Neural cell (in vitro differentiated cells): ENCODE measurements at regions not wholly inside any gene's neighbourhood (a gene's known extent, or its start where the extent isn't known, plus 50 kb on each side); places are given as distances from the start of the nearest gene placed in this dataset.
"Not testable (repeated sequence)": the region's sequence is repeated elsewhere in the genome, so short reads cannot be mapped to it uniquely, and the experiment has no call there.

Experiments
- H2AFZ ChIP-seq: fragments of 200-600, 300-800 bp; sonication (generic), shearing (Covaris generic); 2 replicates; pipeline ENCODE4 v1.6.0; 2014; ENCODE audit warnings: low read depth, mild to moderate bottlenecking, antibody characterized with exemption, low read length, moderate library complexity
- H3F3A ChIP-seq: fragments of 200-600 bp; shearing (Covaris generic); 2 replicates; pipeline ENCODE4 v1.6.1; 2016; ENCODE audit warnings: mild to moderate bottlenecking, moderate library complexity, mixed read lengths, antibody characterized with exemption, low read length; ENCODE audit not compliant: insufficient read depth, poor library complexity, severe bottlenecking
- H3K27ac ChIP-seq: fragments of 200-600, 300-800 bp; sonication (generic), shearing (Covaris generic); 2 replicates; pipeline ENCODE4 v1.5.1; 2014; ENCODE audit warnings: mild to moderate bottlenecking, low read length, moderate library complexity
- H3K27me3 ChIP-seq: fragments of 300-800, 200-600 bp; sonication (generic), shearing (Covaris generic); 2 replicates; pipeline ENCODE4 v1.6.0; 2014; ENCODE audit warnings: mild to moderate bottlenecking, low read depth, low read length, moderate library complexity; ENCODE audit not compliant: insufficient read depth
- H3K36me3 ChIP-seq: fragments of 300-800, 200-600 bp; sonication (generic), shearing (Covaris generic); 2 replicates; pipeline ENCODE4 v1.5.1; 2014; ENCODE audit warnings: mild to moderate bottlenecking, antibody characterized with exemption, low read length, moderate library complexity; ENCODE audit not compliant: insufficient read depth
- H3K4me2 ChIP-seq: fragments of 300-800, 200-600 bp; sonication (generic), shearing (Covaris generic); 2 replicates; pipeline ENCODE4 v1.6.0; 2014; ENCODE audit warnings: mild to moderate bottlenecking, low read length
- H3K4me3 ChIP-seq: fragments of 300-800, 200-600 bp; sonication (generic), shearing (Covaris generic); 2 replicates; pipeline ENCODE4 v1.5.1; 2014; ENCODE audit warnings: mild to moderate bottlenecking, low read length, moderate library complexity
- H3K79me2 ChIP-seq: fragments of 200-600 bp; shearing (Covaris generic); replicated peaks from 2 replicates; pipeline ENCODE4 v1.6.0; 2014; ENCODE audit warnings: mild to moderate bottlenecking, low read length, moderate library complexity; ENCODE audit not compliant: insufficient read depth
- H3K9ac ChIP-seq: fragments of 300-800, 200-600 bp; sonication (generic), shearing (Covaris generic); 2 replicates; pipeline ENCODE4 v1.6.1; 2016; ENCODE audit warnings: mild to moderate bottlenecking, low read length, mixed read lengths
- H3K9me2 ChIP-seq: fragments of 200-600 bp; shearing (Covaris generic); 2 replicates; pipeline ENCODE4 v1.6.1; 2016; ENCODE audit warnings: mild to moderate bottlenecking, low read length, mixed read lengths; ENCODE audit not compliant: insufficient read depth
- H3K9me3 ChIP-seq: fragments of 200-600, 300-800 bp; sonication (generic), shearing (Covaris generic); 2 replicates; pipeline ENCODE4 v1.6.1; 2016; ENCODE audit warnings: mild to moderate bottlenecking, mixed run types, low read length, moderate library complexity, mixed read lengths
- H4K20me1 ChIP-seq: fragments of 200-600 bp; shearing (Covaris generic); 2 replicates; pipeline ENCODE4 v1.6.1; 2016; ENCODE audit warnings: mild to moderate bottlenecking, mixed run types; ENCODE audit not compliant: insufficient read depth
- CTCF ChIP-seq: fragments of 450-650 bp; IDR thresholded peaks from 2 replicates; pipeline ENCODE4 v1.5.1; 2014; ENCODE audit warnings: antibody characterized with exemption, mild to moderate bottlenecking, moderate library complexity; ENCODE audit not compliant: poor library complexity, severe bottlenecking
- EP300 ChIP-seq: fragments of 450-650 bp; conservative IDR thresholded peaks from 2 replicates; pipeline ENCODE4 v1.6.1; 2014; ENCODE audit warnings: antibody characterized with exemption, mild to moderate bottlenecking, moderate library complexity; ENCODE audit not compliant: poor library complexity, severe bottlenecking
- EZH2 ChIP-seq: fragments of 200-600, 300-800 bp; shearing (Covaris generic), sonication (generic); IDR thresholded peaks from 2 replicates; pipeline ENCODE4 v1.6.1; 2014; ENCODE audit warnings: antibody characterized with exemption, low read length, borderline replicate concordance, mild to moderate bottlenecking; ENCODE audit not compliant: insufficient read depth, poor library complexity, severe bottlenecking
- MXI1 ChIP-seq: fragments of 450-650 bp; conservative IDR thresholded peaks from 2 replicates; pipeline ENCODE4 v1.6.1; 2014; ENCODE audit warnings: antibody characterized with exemption, mild to moderate bottlenecking; ENCODE audit not compliant: poor library complexity, severe bottlenecking
- POLR2AphosphoS5 ChIP-seq: IDR thresholded peaks from 2 replicates; pipeline ENCODE4 v1.6.1; 2012
- RAD21 ChIP-seq: fragments of 450-650 bp; conservative IDR thresholded peaks from 2 replicates; pipeline ENCODE4 v1.6.1; 2014; ENCODE audit warnings: antibody characterized with exemption, mild to moderate bottlenecking, moderate library complexity
- SMC3 ChIP-seq: fragments of 450-650 bp; conservative IDR thresholded peaks from 2 replicates; pipeline ENCODE4 v1.6.1; 2014; ENCODE audit warnings: antibody characterized with exemption, mild to moderate bottlenecking, moderate library complexity; ENCODE audit not compliant: poor library complexity
- TAF1 ChIP-seq: IDR thresholded peaks from 2 replicates; pipeline ENCODE4 v1.6.1; 2012; ENCODE audit warnings: low read depth
- TF ChIP-seq, protein P1 (sequence below): IDR thresholded peaks from 2 replicates; pipeline ENCODE4 v1.6.1; 2012; ENCODE audit warnings: borderline replicate concordance

DNA sequence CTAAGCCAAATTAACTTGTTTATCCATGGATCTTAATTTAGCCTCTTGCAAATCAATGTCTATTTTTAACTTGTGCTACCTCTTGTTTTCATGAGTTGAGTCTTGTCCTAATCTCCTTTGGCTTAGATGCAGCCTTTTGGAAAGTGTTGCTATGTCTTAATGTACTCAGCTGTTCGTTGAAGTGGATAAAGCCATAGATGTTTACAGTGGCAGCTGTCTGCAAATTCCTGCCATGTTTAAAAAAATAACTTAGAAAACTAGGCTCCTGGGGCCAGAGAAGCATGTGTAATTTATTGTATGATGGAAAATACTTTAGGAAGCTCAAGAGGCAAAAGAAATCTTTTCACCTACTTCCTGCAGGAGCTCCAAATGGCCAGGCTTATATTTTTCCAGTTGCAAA lies 253.1 kb upstream of the RHOBTB1 start:
- H4K20me1 ChIP-seq = no peaks in the 10 kb centered on the region
- no peaks in the 10 kb centered on the region for H3K9me2 ChIP-seq
- H3K36me3 ChIP-seq = no peaks in the 10 kb centered on the region
- no peak overlapping the region for H3K4me2 ChIP-seq
- no peaks in the 10 kb centered on the region for H3F3A ChIP-seq
- H3K27ac ChIP-seq = no peak overlapping the region
- H3K9me3 ChIP-seq = no peaks in the 10 kb centered on the region
- H3K4me3 ChIP-seq = no peak overlapping the region
- H3K27me3 ChIP-seq = no peaks in the 10 kb centered on the region
- H3K79me2 ChIP-seq = no peaks in the 10 kb centered on the region
- TF ChIP-seq EP300 = no peak
- no peak for TF ChIP-seq RAD21
- no peak for TF ChIP-seq SMC3
- TF ChIP-seq POLR2AphosphoS5 = no peak
- TF ChIP-seq EZH2 = no peak
- TF ChIP-seq MXI1 = no peak
- H2AFZ ChIP-seq = no peak overlapping the region
- no peak overlapping the region for H3K9ac ChIP-seq

DNA sequence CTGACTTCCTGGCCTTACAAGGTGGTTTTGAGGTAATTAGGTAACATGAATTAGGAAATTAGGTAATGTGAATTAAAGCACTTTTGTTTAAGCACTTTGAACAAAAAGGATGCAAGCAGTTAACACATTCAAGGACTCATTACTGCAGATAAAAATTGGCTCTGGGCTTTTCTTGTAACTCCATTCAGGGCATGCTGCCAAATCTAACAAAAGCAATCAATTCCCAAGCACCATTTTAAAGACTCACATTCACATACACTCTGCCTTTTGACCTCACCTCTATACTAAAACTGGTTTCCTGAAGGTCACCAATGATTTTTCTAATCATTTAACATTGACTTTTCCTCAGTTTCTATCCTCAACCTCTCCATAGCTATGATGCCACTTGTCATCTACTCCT lies 251.2 kb upstream of the RHOBTB1 start:
- Histone ChIP-seq H3K9ac (no peak overlapping the region), H3K27me3 (no peaks in the 10 kb centered on the region), H3K36me3 (no peaks in the 10 kb centered on the region), H4K20me1 (no peaks in the 10 kb centered on the region), H3K27ac (no peak overlapping the region), H3K9me2 (no peaks in the 10 kb centered on the region), H3K4me2 (no peak overlapping the region), H3K9me3 (no peaks in the 10 kb centered on the region), H2AFZ (no peak overlapping the region), H3K79me2 (no peaks in the 10 kb centered on the region), H3F3A (no peaks in the 10 kb centered on the region), H3K4me3 (no peak overlapping the region)
- TF ChIP-seq CTCF (no peak), RAD21 (no peak)

- not testable (repeated sequence) for H3K27me3 ChIP-seq, H3K9me3 ChIP-seq, H3F3A ChIP-seq, H3K9ac ChIP-seq, H2AFZ ChIP-seq, H4K20me1 ChIP-seq, H3K36me3 ChIP-seq, H3K79me2 ChIP-seq, H3K4me2 ChIP-seq, H3K27ac ChIP-seq, H3K9me2 ChIP-seq, H3K4me3 ChIP-seq
These were observed 248.6 kb upstream of the RHOBTB1 start for GRCh38 chr10:61192589-61192988.

- no peak overlapping the region for H3K27ac ChIP-seq
- H3K79me2 ChIP-seq = no peaks in the 10 kb centered on the region
- no peak overlapping the region for H2AFZ ChIP-seq
- no peaks in the 10 kb centered on the region for H4K20me1 ChIP-seq
- no peak overlapping the region for H3K4me2 ChIP-seq
- TF ChIP-seq, protein P1, sequence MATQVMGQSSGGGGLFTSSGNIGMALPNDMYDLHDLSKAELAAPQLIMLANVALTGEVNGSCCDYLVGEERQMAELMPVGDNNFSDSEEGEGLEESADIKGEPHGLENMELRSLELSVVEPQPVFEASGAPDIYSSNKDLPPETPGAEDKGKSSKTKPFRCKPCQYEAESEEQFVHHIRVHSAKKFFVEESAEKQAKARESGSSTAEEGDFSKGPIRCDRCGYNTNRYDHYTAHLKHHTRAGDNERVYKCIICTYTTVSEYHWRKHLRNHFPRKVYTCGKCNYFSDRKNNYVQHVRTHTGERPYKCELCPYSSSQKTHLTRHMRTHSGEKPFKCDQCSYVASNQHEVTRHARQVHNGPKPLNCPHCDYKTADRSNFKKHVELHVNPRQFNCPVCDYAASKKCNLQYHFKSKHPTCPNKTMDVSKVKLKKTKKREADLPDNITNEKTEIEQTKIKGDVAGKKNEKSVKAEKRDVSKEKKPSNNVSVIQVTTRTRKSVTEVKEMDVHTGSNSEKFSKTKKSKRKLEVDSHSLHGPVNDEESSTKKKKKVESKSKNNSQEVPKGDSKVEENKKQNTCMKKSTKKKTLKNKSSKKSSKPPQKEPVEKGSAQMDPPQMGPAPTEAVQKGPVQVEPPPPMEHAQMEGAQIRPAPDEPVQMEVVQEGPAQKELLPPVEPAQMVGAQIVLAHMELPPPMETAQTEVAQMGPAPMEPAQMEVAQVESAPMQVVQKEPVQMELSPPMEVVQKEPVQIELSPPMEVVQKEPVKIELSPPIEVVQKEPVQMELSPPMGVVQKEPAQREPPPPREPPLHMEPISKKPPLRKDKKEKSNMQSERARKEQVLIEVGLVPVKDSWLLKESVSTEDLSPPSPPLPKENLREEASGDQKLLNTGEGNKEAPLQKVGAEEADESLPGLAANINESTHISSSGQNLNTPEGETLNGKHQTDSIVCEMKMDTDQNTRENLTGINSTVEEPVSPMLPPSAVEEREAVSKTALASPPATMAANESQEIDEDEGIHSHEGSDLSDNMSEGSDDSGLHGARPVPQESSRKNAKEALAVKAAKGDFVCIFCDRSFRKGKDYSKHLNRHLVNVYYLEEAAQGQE = no peak
- TF ChIP-seq EZH2 = no peak
- no peak for TF ChIP-seq SMC3
- no peak for TF ChIP-seq MXI1
- TF ChIP-seq POLR2AphosphoS5 = no peak
- TF ChIP-seq TAF1 = no peak
- no peak for TF ChIP-seq EP300
- no peak for TF ChIP-seq CTCF
- no peak for TF ChIP-seq RAD21
- H3K4me3 ChIP-seq = no peak overlapping the region
- no peak overlapping the region for H3K9ac ChIP-seq
- H3F3A ChIP-seq = no peaks in the 10 kb centered on the region
- no peaks in the 10 kb centered on the region for H3K36me3 ChIP-seq
- H3K9me3 ChIP-seq = no peaks in the 10 kb centered on the region
- no peaks in the 10 kb centered on the region for H3K9me2 ChIP-seq
- no peaks in the 10 kb centered on the region for H3K27me3 ChIP-seq
These were observed 248.1 kb upstream of the RHOBTB1 start for GRCh38 chr10:61192042-61192441.
